ENCODE measurements at regions not wholly inside any gene's neighbourhood (a gene's known extent, or its start where the extent isn't known, plus 50 kb on each side); places are given as distances from the start of the nearest gene placed in this dataset.

GRCh38 chr12:114774197-114774596 is 90.2 kb upstream of the TBX3 start:
- TF ChIP-seq, protein P1, sequence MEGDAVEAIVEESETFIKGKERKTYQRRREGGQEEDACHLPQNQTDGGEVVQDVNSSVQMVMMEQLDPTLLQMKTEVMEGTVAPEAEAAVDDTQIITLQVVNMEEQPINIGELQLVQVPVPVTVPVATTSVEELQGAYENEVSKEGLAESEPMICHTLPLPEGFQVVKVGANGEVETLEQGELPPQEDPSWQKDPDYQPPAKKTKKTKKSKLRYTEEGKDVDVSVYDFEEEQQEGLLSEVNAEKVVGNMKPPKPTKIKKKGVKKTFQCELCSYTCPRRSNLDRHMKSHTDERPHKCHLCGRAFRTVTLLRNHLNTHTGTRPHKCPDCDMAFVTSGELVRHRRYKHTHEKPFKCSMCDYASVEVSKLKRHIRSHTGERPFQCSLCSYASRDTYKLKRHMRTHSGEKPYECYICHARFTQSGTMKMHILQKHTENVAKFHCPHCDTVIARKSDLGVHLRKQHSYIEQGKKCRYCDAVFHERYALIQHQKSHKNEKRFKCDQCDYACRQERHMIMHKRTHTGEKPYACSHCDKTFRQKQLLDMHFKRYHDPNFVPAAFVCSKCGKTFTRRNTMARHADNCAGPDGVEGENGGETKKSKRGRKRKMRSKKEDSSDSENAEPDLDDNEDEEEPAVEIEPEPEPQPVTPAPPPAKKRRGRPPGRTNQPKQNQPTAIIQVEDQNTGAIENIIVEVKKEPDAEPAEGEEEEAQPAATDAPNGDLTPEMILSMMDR (IDR thresholded peaks at IDR 0.05) = no peak
- no peak for TF ChIP-seq POLR2A (IDR thresholded peaks at IDR 0.05)
